Neutrophil (primary cell): ENCODE measurements at regions not wholly inside any gene's neighbourhood (a gene's known extent, or its start where the extent isn't known, plus 50 kb on each side); places are given as distances from the start of the nearest gene placed in this dataset.

Experiments used
- H3K27ac ChIP-seq: fragments of 200-600 bp; sonication (generic); 2 replicates; pipeline ENCODE4 v1.5.1; 2016; ENCODE audit warnings: mild to moderate bottlenecking, moderate library complexity
- H3K27me3 ChIP-seq: fragments of 200-600 bp; sonication (generic); 2 replicates; pipeline ENCODE4 v1.6.0; 2016; ENCODE audit warnings: mild to moderate bottlenecking
- H3K36me3 ChIP-seq: fragments of 200-600 bp; sonication (generic); 2 replicates; pipeline ENCODE4 v1.5.1; 2017
- H3K4me1 ChIP-seq, 2 experiments: fragments of 200-600 bp in 1 of 2; sonication (generic) in 1 of 2; 1 replicate in 1 of 2; 2 replicates in 1 of 2; pipeline versions ENCODE4 v1.5.1 to v1.6.1; 2013 to 2016; ENCODE audit warnings: low read depth in 1 of 2, low read length in 1 of 2, mild to moderate bottlenecking in 1 of 2, moderate library complexity in 1 of 2; ENCODE audit not compliant: control insufficient read depth in 1 of 2, insufficient read depth in 1 of 2
- H3K4me3 ChIP-seq, 2 experiments: fragments of 200-600 bp in 1 of 2; sonication (generic) in 1 of 2; 1 replicate in 1 of 2; 2 replicates in 1 of 2; pipeline ENCODE4 v1.5.1; 2013 to 2016; ENCODE audit warnings: low read depth in 1 of 2, low read length in 1 of 2, mild to moderate bottlenecking in 1 of 2, moderate library complexity in 1 of 2
- H3K9me3 ChIP-seq: fragments of 200-600 bp; sonication (generic); 2 replicates; pipeline ENCODE4 v1.5.1; 2016
- CTCF ChIP-seq: fragments of 200-600 bp; sonication (generic); IDR thresholded peaks from 2 replicates; pipeline ENCODE4 v1.5.1; 2016; ENCODE audit warnings: antibody characterized with exemption

- H3K4me1 ChIP-seq, result no peaks in the 10 kb centered on the region
- peaks cover 5% of the 10 kb centered on the region for H3K9me3 ChIP-seq
- no peaks in the 10 kb centered on the region for H3K36me3 ChIP-seq
- H3K27ac ChIP-seq, result no peak overlapping the region
- H3K4me3 ChIP-seq, result no peak overlapping the region
- no peaks in the 10 kb centered on the region for H3K27me3 ChIP-seq
- no peak for TF ChIP-seq CTCF
Observed at GRCh38 chr2:133812826-133813617, 244.8 kb upstream of the NCKAP5 start.

DNA sequence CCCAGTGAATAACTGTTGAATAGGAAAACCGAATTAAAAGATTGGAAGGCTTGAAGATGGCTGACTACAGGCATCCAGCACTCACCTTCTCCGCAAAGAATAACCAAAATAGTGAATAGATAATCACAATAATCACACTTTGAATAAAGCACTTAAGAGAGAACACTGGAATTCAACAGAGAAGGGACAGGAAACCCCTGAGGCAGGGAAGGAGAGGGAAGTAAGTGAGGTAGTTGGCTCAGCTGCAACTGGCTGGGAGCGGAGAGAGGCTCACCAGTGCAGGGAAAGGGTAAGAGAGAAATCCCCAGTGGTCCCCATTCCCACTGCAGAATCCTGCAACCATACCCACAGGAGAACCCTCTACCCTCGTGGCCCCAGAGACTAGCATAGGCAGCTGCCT lies 246.6 kb upstream of the NCKAP5 start:
- H3K9me3 ChIP-seq, result peaks cover 5% of the 10 kb centered on the region
- no peak overlapping the region for H3K27ac ChIP-seq
- no peaks in the 10 kb centered on the region for H3K4me1 ChIP-seq
- no peak overlapping the region for H3K4me3 ChIP-seq
- no peak for TF ChIP-seq CTCF
- no peaks in the 10 kb centered on the region for H3K36me3 ChIP-seq
- no peaks in the 10 kb centered on the region for H3K27me3 ChIP-seq

- Histone ChIP-seq H3K4me3 (no peak overlapping the region), H3K27me3 (no peaks in the 10 kb centered on the region), H3K27ac (no peak overlapping the region), H3K4me1 (no peaks in the 10 kb centered on the region), H3K36me3 (no peaks in the 10 kb centered on the region), H3K9me3 (peaks cover 5% of the 10 kb centered on the region)
- no peak for TF ChIP-seq CTCF
Observed at GRCh38 chr2:133816037-133816436, 247.8 kb upstream of the NCKAP5 start.

- Histone ChIP-seq H3K27ac (no peak overlapping the region), H3K4me3 (no peak overlapping the region)
Observed at GRCh38 chr2:133817680-133818566, 249.7 kb upstream of the NCKAP5 start.

GRCh38 chr2:133818661-133819060 lies 250.4 kb upstream of the NCKAP5 start:
- no peak overlapping the region for H3K27ac ChIP-seq
- H3K4me3 ChIP-seq, result no peak overlapping the region
- no peaks in the 10 kb centered on the region for H3K27me3 ChIP-seq
- no peak for TF ChIP-seq CTCF
- no peaks in the 10 kb centered on the region for H3K36me3 ChIP-seq
- H3K9me3 ChIP-seq, result no peaks in the 10 kb centered on the region
- H3K4me1 ChIP-seq, result no peaks in the 10 kb centered on the region

More at GRCh38 chr2:133817680-133818566, 249.7 kb upstream of the NCKAP5 start:
- TF ChIP-seq CTCF, result no peak
- no peaks in the 10 kb centered on the region for H3K36me3 ChIP-seq
- no peaks in the 10 kb centered on the region for H3K27me3 ChIP-seq
- no peaks in the 10 kb centered on the region for H3K4me1 ChIP-seq
- H3K9me3 ChIP-seq, result peaks cover under 1% of the 10 kb centered on the region
